Neutrophil (primary cell): ENCODE measurements at regions not wholly inside any gene's neighbourhood (a gene's known extent, or its start where the extent isn't known, plus 50 kb on each side); places are given as distances from the start of the nearest gene placed in this dataset.

Experiments used
- H3K27ac ChIP-seq: fragments of 200-600 bp; sonication (generic); 2 replicates; pipeline ENCODE4 v1.5.1; 2016; ENCODE audit warnings: mild to moderate bottlenecking, moderate library complexity
- H3K27me3 ChIP-seq: fragments of 200-600 bp; sonication (generic); 2 replicates; pipeline ENCODE4 v1.6.0; 2016; ENCODE audit warnings: mild to moderate bottlenecking
- H3K36me3 ChIP-seq: fragments of 200-600 bp; sonication (generic); 2 replicates; pipeline ENCODE4 v1.5.1; 2017
- H3K4me1 ChIP-seq, 2 experiments: fragments of 200-600 bp in 1 of 2; sonication (generic) in 1 of 2; 1 replicate in 1 of 2; 2 replicates in 1 of 2; pipeline versions ENCODE4 v1.5.1 to v1.6.1; 2013 to 2016; ENCODE audit warnings: low read depth in 1 of 2, low read length in 1 of 2, mild to moderate bottlenecking in 1 of 2, moderate library complexity in 1 of 2; ENCODE audit not compliant: control insufficient read depth in 1 of 2, insufficient read depth in 1 of 2
- H3K4me3 ChIP-seq, 2 experiments: fragments of 200-600 bp in 1 of 2; sonication (generic) in 1 of 2; 1 replicate in 1 of 2; 2 replicates in 1 of 2; pipeline ENCODE4 v1.5.1; 2013 to 2016; ENCODE audit warnings: low read depth in 1 of 2, low read length in 1 of 2, mild to moderate bottlenecking in 1 of 2, moderate library complexity in 1 of 2
- H3K9me3 ChIP-seq: fragments of 200-600 bp; sonication (generic); 2 replicates; pipeline ENCODE4 v1.5.1; 2016
- CTCF ChIP-seq: fragments of 200-600 bp; sonication (generic); IDR thresholded peaks from 2 replicates; pipeline ENCODE4 v1.5.1; 2016; ENCODE audit warnings: antibody characterized with exemption

GRCh38 chr1:221083902-221084301 lies 204.7 kb downstream of the HLX start:
- Histone ChIP-seq H3K27ac (no peak overlapping the region), H3K36me3 (no peaks in the 10 kb centered on the region), H3K9me3 (no peaks in the 10 kb centered on the region), H3K4me3 (no peak overlapping the region), H3K27me3 (no peaks in the 10 kb centered on the region), H3K4me1 (peaks cover 8 to 12% of the 10 kb centered on the region in 2 experiments)
- no peak for TF ChIP-seq CTCF

- peaks cover 8 to 12% of the 10 kb centered on the region in 2 experiments for H3K4me1 ChIP-seq
- TF ChIP-seq CTCF, result no peak
- H3K27ac ChIP-seq, result no peak overlapping the region
- no peak overlapping the region for H3K4me3 ChIP-seq
- H3K36me3 ChIP-seq, result no peaks in the 10 kb centered on the region
- H3K9me3 ChIP-seq, result no peaks in the 10 kb centered on the region
- no peaks in the 10 kb centered on the region for H3K27me3 ChIP-seq
These were observed 205.4 kb downstream of the HLX start for GRCh38 chr1:221084681-221085080.

- no peak overlapping the region for H3K27ac ChIP-seq
- TF ChIP-seq CTCF, result no peak
- no peaks in the 10 kb centered on the region for H3K27me3 ChIP-seq
- H3K4me1 ChIP-seq, result peaks cover 8 to 12% of the 10 kb centered on the region in 2 experiments
- H3K4me3 ChIP-seq, result no peak overlapping the region
- no peaks in the 10 kb centered on the region for H3K36me3 ChIP-seq
- H3K9me3 ChIP-seq, result no peaks in the 10 kb centered on the region
These were observed 206.6 kb downstream of the HLX start for GRCh38 chr1:221085701-221086375.

- Histone ChIP-seq H3K4me3 (no peak overlapping the region), H3K36me3 (no peaks in the 10 kb centered on the region), H3K9me3 (no peaks in the 10 kb centered on the region), H3K27ac (no peak overlapping the region), H3K4me1 (peaks cover 8 to 12% of the 10 kb centered on the region in 2 experiments), H3K27me3 (no peaks in the 10 kb centered on the region)
- no peak for TF ChIP-seq CTCF
These were observed 208.7 kb downstream of the HLX start for GRCh38 chr1:221087919-221088318.

- Histone ChIP-seq H3K4me1 (peaks cover 19 to 23% of the 10 kb centered on the region in 2 experiments), H3K4me3 (no peak overlapping the region), H3K27me3 (no peaks in the 10 kb centered on the region), H3K27ac (no peak overlapping the region), H3K9me3 (no peaks in the 10 kb centered on the region), H3K36me3 (no peaks in the 10 kb centered on the region)
- TF ChIP-seq CTCF, result no peak
These were observed 210.0 kb downstream of the HLX start for GRCh38 chr1:221089273-221089672.
